ENCODE measurements at regions not wholly inside any gene's neighbourhood (a gene's known extent, or its start where the extent isn't known, plus 50 kb on each side); places are given as distances from the start of the nearest gene placed in this dataset.

- H3K4me3 ChIP-seq (ENCODE audit: low read depth, low read length) = no peak overlapping the region
- no peak for DNase-seq (ENCODE audit: low read depth)
- TF ChIP-seq CTCF (IDR thresholded peaks at IDR 0.05; ENCODE audit: insufficient read depth, low read length) = no peak
Measured at GRCh38 chr3:182575941-182576340, 217.4 kb upstream of the ATP11B start.

- DNase-seq (ENCODE audit: low read depth) = no peak
- H3K4me3 ChIP-seq (ENCODE audit: low read depth, low read length) = no peak overlapping the region
- no peak for TF ChIP-seq CTCF (IDR thresholded peaks at IDR 0.05; ENCODE audit: insufficient read depth, low read length)
Measured at GRCh38 chr3:182583545-182583944, 209.8 kb upstream of the ATP11B start.

- H3K4me3 ChIP-seq (ENCODE audit: low read depth, low read length) = no peak overlapping the region
- no peak for DNase-seq (ENCODE audit: low read depth)
- TF ChIP-seq CTCF (IDR thresholded peaks at IDR 0.05; ENCODE audit: insufficient read depth, low read length) = no peak
Measured at GRCh38 chr3:182585532-182586150, 207.7 kb upstream of the ATP11B start.

GRCh38 chr3:182592747-182593146 is 200.6 kb upstream of the ATP11B start:
- TF ChIP-seq CTCF (IDR thresholded peaks at IDR 0.05; ENCODE audit: insufficient read depth, low read length) = no peak
- DNase-seq (ENCODE audit: low read depth) = no peak
- no peak overlapping the region for H3K4me3 ChIP-seq (ENCODE audit: low read depth, low read length)

- DNase-seq (ENCODE audit: low read depth) = no peak
- no peak for TF ChIP-seq CTCF (IDR thresholded peaks at IDR 0.05; ENCODE audit: insufficient read depth, low read length)
- H3K4me3 ChIP-seq (ENCODE audit: low read depth, low read length) = no peak overlapping the region
Measured at GRCh38 chr3:182596676-182597410, 196.5 kb upstream of the ATP11B start.

- no peak for TF ChIP-seq CTCF (IDR thresholded peaks at IDR 0.05; ENCODE audit: insufficient read depth, low read length)
- no peak overlapping the region for H3K4me3 ChIP-seq (ENCODE audit: low read depth, low read length)
- DNase-seq (ENCODE audit: low read depth) = peak; percentile 1
Measured at GRCh38 chr3:182597621-182598041, 195.7 kb upstream of the ATP11B start.

Measured in fibroblast of the aortic adventitia (primary cell).